Small intestine (tissue), 7 donors: ENCODE measurements at regions not wholly inside any gene's neighbourhood (a gene's known extent, or its start where the extent isn't known, plus 50 kb on each side); places are given as distances from the start of the nearest gene placed in this dataset.
A peak's percentile ranks its signal among the peaks of the same experiment; 100 is the strongest.

Source experiments
- DNase-seq, 2 donors: peaks; one replicate each; pipeline versions ENCODE4 v3.0.0 to v3.0.0-alpha.2; 2013
- FAIRE-seq: peaks from 2 replicates; lab custom pipeline; 2012; peaks lifted over from hg19 to GRCh38; lab: Jason Lieb, UNC
- H3K27ac ChIP-seq, 3 donors: one replicate each; pipeline ENCODE4 v1.5.1; 2013; ENCODE audit warnings: low read length in 2 of 3, mild to moderate bottlenecking in 2 of 3, control low read depth in 1 of 3, inconsistent platforms in 1 of 3, low read depth in 1 of 3, moderate library complexity in 1 of 3
- H3K27me3 ChIP-seq, 3 donors: one replicate each; pipeline ENCODE4 v1.6.1; 2013; ENCODE audit warnings: low read length in 3 of 3, inconsistent platforms in 1 of 3; ENCODE audit not compliant: control insufficient read depth in 3 of 3, insufficient read depth in 3 of 3
- H3K36me3 ChIP-seq, 3 donors: one replicate each; pipeline ENCODE4 v1.6.1; 2013; ENCODE audit warnings: low read length in 3 of 3, inconsistent platforms in 1 of 3, low read depth in 1 of 3, mild to moderate bottlenecking in 1 of 3, moderate library complexity in 1 of 3; ENCODE audit not compliant: control insufficient read depth in 3 of 3, insufficient read depth in 2 of 3
- H3K4me1 ChIP-seq, 3 donors: one replicate each; pipeline ENCODE4 v1.6.1; 2013; ENCODE audit warnings: low read length in 2 of 3, inconsistent platforms in 1 of 3, low read depth in 1 of 3, mild to moderate bottlenecking in 1 of 3, moderate library complexity in 1 of 3; ENCODE audit not compliant: control insufficient read depth in 3 of 3, insufficient read depth in 2 of 3
- H3K4me3 ChIP-seq, 3 donors: one replicate each; pipeline ENCODE4 v1.5.1; 2013; ENCODE audit warnings: low read length in 3 of 3, control low read depth in 1 of 3, inconsistent platforms in 1 of 3, low read depth in 1 of 3, mild to moderate bottlenecking in 1 of 3, moderate library complexity in 1 of 3
- H3K9me3 ChIP-seq, 2 donors: one replicate each; pipeline ENCODE4 v1.6.1; 2013; ENCODE audit warnings: low read depth in 1 of 2, low read length in 1 of 2; ENCODE audit not compliant: control insufficient read depth in 2 of 2, insufficient read depth in 1 of 2
- WGBS, 3 donors: extraction: QIAGEN DNeasy Blood & Tissue Kit; methylation state at CpG; one replicate each; pipeline ENCODE4 v1.1.7; 2013; 5-methylcytosine and 5-hydroxymethylcytosine counted together
- donor health status: healthy with polysubstance abuse.
- donor health status: control.
- donor health status: control.
- donor health status: Bipolar disorder and iron deficiency.
- donor health status: healthy.

DNA sequence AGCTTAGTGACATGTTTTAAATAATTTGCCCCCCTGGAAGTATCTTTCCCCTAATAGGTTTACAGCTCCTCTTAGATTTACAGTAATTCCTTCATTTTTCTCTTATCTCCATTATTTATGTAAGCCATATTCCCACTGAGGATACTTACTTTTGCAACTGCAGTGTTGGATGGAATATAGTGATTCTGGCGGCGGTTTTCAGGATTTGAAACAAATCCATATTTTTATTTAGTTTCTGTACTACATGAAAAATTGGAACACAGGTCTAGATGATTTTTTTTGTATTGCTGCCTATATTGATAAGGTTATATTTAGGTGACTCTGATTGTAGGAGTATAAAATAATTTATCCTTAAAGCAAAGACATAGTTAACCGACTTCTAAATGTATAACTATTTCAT, 391.6 kb upstream of the SUCLG2 start:
- Histone ChIP-seq H3K9me3 (no peaks in the 10 kb centered on the region), H3K27me3 (no peaks in the 10 kb centered on the region), H3K27ac (no peak overlapping the region), H3K4me1 (peaks cover 0 to 14% (median 7%) of the 10 kb centered on the region in 3 donors), H3K36me3 (no peaks in the 10 kb centered on the region), H3K4me3 (no peak overlapping the region)
- 87 to 92% (median 89%) methylated on average over 3 of the region's 3 CpGs for WGBS, 3 donors
- FAIRE-seq (no peak), DNase-seq (no peak)

DNA sequence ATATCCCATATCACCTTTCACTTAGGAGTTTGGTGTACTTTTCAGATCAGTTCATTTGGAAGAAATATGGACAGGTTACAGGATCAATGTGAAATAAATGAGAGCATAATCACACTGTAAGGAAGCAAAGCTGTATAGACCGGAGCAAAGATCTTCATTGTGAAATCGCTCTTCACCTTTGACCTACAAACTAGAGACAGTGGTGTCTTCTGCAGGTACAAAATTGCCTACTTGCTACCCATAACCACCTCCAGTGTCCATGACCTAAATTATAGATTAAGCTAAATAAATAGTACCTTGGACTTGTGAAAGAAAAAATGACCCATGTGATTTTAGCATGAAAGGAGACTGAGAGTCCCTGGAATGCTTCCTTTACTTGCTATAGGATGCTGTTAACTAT, 379.5 kb upstream of the SUCLG2 start:
- WGBS, 3 donors = 29 to 64% (median 57%) methylated on average over 2 of the region's 2 CpGs
- FAIRE-seq = no peak
- H3K27ac ChIP-seq = no peak overlapping the region

DNA sequence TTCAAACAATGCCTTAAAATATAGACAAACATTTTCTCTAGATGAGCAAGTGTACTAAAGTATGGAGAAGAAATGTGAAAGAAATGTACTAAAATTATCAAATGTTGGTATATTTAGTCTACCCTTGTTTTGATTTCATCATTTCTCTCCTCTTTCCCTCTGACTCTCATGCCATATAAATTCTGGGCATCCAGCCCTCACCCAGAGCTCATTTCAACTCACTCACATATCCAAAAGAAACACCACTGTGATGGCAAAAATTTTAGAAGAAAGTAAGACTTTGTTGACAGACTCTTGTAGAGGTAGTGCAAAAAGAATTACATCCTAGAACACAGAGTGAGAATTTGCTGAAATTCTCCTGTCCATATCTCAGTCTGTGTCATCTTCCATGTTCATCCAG, 377.8 kb upstream of the SUCLG2 start:
- no peak for FAIRE-seq
- H3K4me1 ChIP-seq = no peaks in the 10 kb centered on the region
- H3K9me3 ChIP-seq = no peaks in the 10 kb centered on the region
- H3K36me3 ChIP-seq = no peaks in the 10 kb centered on the region
- no peak overlapping the region for H3K27ac ChIP-seq
- H3K27me3 ChIP-seq = no peaks in the 10 kb centered on the region
- no peak for DNase-seq
- no peak overlapping the region for H3K4me3 ChIP-seq

More for the DNA sequence above, 379.5 kb upstream of the SUCLG2 start:
- H3K9me3 ChIP-seq = no peaks in the 10 kb centered on the region
- no peaks in the 10 kb centered on the region for H3K27me3 ChIP-seq
- H3K36me3 ChIP-seq = no peaks in the 10 kb centered on the region
- DNase-seq = peak; percentile 43 to 81
- no peak overlapping the region for H3K4me3 ChIP-seq
- no peaks in the 10 kb centered on the region for H3K4me1 ChIP-seq

DNA sequence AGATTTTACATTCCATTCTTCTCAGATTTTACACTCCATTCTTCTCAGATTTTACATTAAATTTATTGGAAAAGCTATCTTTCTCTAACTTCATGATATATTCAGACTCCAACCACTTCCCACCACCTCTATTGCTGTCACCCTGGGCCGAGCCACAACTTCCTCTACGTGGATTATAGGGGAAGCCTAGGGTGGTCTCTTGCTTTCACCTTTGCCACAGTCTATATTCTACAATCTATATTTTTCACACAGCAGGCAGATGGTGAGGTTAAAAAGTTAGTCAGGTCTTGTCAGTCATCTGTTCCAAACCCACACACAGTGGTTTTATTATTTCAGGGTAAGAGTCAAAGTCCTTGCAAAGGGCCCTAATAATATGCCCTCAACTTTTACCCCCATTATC, 370.8 kb upstream of the SUCLG2 start:
- Histone ChIP-seq H3K9me3 (no peaks in the 10 kb centered on the region), H3K36me3 (no peaks in the 10 kb centered on the region), H3K4me3 (no peak overlapping the region), H3K27ac (no peak overlapping the region), H3K4me1 (no peaks in the 10 kb centered on the region), H3K27me3 (no peaks in the 10 kb centered on the region)
- DNase-seq = no peak
- WGBS, 3 donors = 68 to 91% (median 69%) methylated on average over 2 of the region's 2 CpGs
- FAIRE-seq = no peak

DNA sequence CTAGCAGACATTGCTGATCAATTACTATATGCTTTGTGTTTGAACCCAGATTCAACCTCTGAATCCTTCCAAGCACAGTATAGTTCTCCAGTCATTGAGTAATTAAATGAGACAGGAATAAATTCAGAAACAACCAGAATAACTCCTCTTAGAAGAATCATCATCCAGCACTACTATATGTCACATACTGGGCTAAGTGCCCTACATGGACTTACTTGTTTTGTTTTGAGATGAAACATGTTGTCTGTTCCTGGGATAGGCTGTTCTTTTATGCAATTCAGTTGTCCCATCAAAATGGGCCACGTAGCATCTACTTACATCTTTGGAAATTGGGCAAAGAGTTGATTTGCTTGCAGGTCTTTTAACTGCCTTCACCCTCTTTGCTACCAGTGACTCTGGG, 365.5 kb upstream of the SUCLG2 start:
- no peaks in the 10 kb centered on the region for H3K9me3 ChIP-seq
- DNase-seq (no peak), FAIRE-seq (no peak)
- 80 to 97% (median 83%) methylated on average over 1 of the region's 1 CpG for WGBS, 3 donors
- H3K27ac ChIP-seq = no peak overlapping the region
- no peaks in the 10 kb centered on the region for H3K4me1 ChIP-seq
- H3K4me3 ChIP-seq = no peak overlapping the region
- H3K36me3 ChIP-seq = no peaks in the 10 kb centered on the region
- H3K27me3 ChIP-seq = no peaks in the 10 kb centered on the region

DNA sequence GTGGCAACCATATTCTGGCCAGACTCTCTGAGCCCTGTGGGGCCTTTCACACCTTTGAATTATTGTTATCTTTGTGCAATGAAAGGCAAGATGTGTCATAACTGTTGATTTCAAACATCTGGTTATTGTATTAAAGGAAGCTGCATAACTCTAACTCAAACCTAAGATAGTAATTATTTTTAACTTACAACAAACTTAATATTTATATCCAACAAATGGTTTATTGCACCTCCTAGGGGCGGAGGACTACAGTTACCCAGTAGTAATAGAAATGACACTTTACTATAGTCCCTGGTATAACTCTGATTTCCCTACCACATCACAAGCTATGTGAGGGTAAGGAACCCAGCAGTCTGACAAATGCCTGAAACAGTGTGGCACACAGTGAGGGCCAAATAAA, 363.9 kb upstream of the SUCLG2 start:
- WGBS, 3 donors = 79 to 92% (median 83%) methylated on average over 1 of the region's 1 CpG
- Histone ChIP-seq H3K27me3 (no peaks in the 10 kb centered on the region), H3K9me3 (no peaks in the 10 kb centered on the region), H3K4me3 (no peak overlapping the region), H3K27ac (no peak overlapping the region), H3K4me1 (no peaks in the 10 kb centered on the region), H3K36me3 (no peaks in the 10 kb centered on the region)
- FAIRE-seq (no peak), DNase-seq (no peak)

DNA sequence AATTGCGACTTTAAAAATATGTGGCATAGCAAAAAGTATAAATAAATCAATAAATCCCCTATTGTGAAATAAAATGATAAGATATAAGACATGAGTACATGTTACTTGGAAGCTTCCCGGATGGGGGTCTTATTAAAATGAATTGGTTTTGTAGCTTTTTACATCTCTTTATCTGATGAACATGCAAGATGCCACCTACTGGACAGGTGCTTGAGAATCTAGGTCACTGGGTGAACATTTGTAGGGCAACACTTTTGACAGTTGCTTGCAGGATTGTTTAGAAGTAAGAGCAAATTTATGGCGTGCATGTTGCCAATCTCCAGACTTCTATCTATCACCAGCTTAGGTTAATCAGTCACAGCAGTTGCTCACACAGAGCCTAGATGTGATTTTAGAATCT, 362.7 kb upstream of the SUCLG2 start:
- no peak for FAIRE-seq
- 65 to 79% (median 77%) methylated on average over 3 of the region's 3 CpGs for WGBS, 3 donors
- no peak overlapping the region for H3K4me3 ChIP-seq
- DNase-seq = peak in 1 of 2 donors; percentile 2
- H3K9me3 ChIP-seq = no peaks in the 10 kb centered on the region
- no peaks in the 10 kb centered on the region for H3K4me1 ChIP-seq
- H3K27me3 ChIP-seq = no peaks in the 10 kb centered on the region
- H3K36me3 ChIP-seq = no peaks in the 10 kb centered on the region
- no peak overlapping the region for H3K27ac ChIP-seq

DNA sequence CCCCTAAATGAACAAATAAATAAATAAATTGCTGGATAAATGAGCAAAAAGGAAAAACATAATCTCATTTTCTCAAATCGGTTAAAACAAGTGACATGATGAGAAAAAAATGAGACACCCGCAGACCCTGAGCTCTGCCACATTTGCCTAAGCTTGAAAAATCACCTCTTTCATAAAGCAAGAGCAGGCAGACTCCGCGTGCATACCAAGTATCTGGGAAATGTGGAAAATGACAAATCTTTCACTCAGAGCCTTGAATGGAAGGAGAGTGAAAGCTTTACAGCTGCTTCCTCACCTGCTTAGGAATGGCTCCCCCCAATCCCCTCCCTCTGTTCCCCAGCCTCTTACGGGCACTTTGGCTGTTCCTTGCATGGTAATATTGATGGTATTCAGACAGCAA, 355.5 kb upstream of the SUCLG2 start:
- Histone ChIP-seq H3K27me3 (peaks cover 0 to 17% (median 8%) of the 10 kb centered on the region in 3 donors), H3K36me3 (no peaks in the 10 kb centered on the region), H3K27ac (no peak overlapping the region), H3K9me3 (no peaks in the 10 kb centered on the region), H3K4me1 (no peaks in the 10 kb centered on the region), H3K4me3 (no peak overlapping the region)
- FAIRE-seq = no peak
- WGBS, 3 donors = 71 to 82% (median 82%) methylated on average over 5 of the region's 5 CpGs
- DNase-seq = no peak

DNA sequence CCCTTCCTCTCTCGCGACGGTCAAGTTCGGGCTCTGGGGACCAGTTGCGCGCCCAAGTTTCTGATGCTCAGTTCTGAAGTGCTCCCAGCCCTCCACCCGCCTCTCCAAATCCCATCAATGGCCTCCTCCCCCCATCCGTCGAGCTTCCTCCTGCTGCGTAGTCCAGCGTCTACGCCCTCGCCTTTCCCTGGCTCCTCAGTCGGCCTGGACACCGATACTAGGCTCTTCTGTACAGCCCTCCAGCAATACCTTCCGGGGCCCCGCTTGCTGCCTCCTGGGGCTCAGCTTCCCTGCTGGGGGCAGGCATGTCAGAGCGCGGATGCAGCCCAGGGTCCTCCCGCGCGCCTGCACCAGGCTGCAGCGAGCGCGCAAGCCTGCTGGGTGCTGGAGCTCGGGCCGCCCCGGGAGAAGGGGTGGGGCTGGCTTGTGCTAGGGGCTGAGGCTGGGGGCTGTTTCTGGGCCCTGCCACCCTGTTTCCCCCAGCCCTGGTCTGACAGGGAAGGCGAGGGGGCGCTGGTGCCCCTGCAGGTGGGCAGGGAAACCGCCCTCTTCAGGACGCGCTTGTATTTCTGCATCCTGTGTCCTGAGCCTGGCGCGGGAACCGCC, 353.3 kb upstream of the SUCLG2 start:
- Histone ChIP-seq H3K36me3 (no peaks in the 10 kb centered on the region), H3K9me3 (no peaks in the 10 kb centered on the region), H3K4me3 (peak overlapping the region in 1 of 3 donors; percentile 42), H3K4me1 (no peaks in the 10 kb centered on the region), H3K27me3 (peaks cover 0 to 17% (median 8%) of the 10 kb centered on the region in 3 donors), H3K27ac (no peak overlapping the region)
- DNase-seq (peak in 1 of 2 donors; percentile 50), FAIRE-seq (no peak)
- WGBS, 3 donors = 3 to 6% (median 5%) methylated on average over 36 of the region's 36 CpGs
